GM19372 (cell line): ENCODE measurements at regions not wholly inside any gene's neighbourhood (a gene's known extent, or its start where the extent isn't known, plus 50 kb on each side); places are given as distances from the start of the nearest gene placed in this dataset.

Source experiments
- ATAC-seq: cut with Tn5 transposase; IDR thresholded peaks from one replicate; pipeline ENCODE4 v1.9.1; 2021; ENCODE audit warnings: mild to moderate bottlenecking, low read depth, moderate library complexity; ENCODE audit not compliant: unreplicated experiment

DNA sequence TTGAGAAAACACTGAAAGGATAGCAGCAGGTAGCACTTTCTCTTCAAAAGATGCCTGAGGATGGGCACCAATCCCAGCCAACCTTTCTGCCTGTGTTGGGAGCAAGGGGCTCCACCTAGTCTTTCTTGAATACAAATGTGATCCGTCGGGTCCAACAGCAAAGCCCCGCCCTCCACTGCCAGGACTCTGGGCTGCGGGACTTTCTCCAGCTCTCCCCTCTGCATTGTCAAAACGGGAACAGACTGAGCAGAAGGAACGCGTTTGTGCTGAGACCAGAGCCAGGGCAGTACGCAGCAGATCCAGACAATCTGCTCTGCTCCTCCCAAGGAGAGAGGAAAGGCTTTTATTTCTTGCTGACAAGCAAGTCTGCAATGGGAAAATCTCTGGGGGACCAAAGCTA lies 139.7 kb downstream of the SEC61B start:
- ATAC-seq: no peak

DNA sequence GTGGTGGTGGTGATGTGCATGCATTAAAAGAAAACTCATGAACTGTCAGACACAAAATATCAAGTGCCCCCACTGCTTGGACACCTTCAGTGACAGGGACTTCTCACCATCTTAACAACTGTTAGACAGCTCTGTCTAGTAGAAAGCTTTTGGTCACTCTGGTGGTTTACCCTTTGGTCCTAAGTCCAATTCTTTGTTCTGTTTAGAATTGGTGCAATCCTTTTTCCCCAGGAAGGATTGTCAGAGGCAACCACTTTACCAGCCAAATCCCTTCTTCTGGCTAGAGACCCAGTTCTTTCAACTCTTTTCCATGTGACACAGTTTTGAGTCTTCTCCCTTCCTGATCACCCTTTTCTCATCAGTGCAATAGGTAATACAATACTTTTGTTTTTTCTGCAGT lies 140.2 kb downstream of the SEC61B start:
- ATAC-seq: no peak

GRCh38 chr9:99363509-99363908 lies 141.4 kb downstream of the SEC61B start:
- no peak for ATAC-seq

DNA sequence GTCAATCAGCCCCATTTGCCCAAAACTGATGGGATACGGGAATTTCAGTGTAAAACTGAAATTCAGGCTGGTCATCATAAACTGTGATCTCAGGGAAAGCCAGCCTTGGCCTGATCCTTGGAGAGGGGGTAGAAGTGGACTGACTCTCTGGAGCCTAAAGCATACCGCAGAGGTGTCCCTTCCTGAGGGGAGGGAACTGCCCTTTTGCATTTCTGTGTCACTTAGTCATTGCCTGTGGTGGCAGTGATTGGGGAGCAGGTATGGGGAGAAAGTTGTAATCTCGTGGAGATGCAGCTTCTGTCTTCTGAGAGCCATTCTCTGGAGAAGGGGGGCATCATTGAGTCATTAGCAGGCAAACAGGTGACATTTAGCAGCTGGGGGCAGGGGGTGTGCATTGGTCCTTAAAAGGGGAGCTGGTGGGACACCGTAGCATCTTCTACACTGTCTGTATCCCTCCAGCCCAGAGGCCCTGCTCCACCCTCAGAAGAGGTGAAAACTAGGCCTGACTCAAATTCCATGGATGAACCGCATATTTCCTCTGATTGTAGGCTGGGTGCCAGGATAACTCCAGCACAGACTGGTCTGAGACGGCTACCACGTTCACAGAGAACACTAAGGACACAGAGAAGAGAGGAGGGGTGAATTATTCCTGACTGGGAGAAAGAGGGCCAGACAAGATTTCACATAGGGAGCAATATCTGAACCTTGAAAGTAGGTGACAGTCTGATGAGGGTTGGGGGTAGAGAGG lies 143.3 kb downstream of the SEC61B start:
- no peak for ATAC-seq

GRCh38 chr9:99366183-99366582 lies 144.1 kb downstream of the SEC61B start:
- no peak for ATAC-seq

GRCh38 chr9:99366621-99367020 lies 144.5 kb downstream of the SEC61B start:
- no peak for ATAC-seq

DNA sequence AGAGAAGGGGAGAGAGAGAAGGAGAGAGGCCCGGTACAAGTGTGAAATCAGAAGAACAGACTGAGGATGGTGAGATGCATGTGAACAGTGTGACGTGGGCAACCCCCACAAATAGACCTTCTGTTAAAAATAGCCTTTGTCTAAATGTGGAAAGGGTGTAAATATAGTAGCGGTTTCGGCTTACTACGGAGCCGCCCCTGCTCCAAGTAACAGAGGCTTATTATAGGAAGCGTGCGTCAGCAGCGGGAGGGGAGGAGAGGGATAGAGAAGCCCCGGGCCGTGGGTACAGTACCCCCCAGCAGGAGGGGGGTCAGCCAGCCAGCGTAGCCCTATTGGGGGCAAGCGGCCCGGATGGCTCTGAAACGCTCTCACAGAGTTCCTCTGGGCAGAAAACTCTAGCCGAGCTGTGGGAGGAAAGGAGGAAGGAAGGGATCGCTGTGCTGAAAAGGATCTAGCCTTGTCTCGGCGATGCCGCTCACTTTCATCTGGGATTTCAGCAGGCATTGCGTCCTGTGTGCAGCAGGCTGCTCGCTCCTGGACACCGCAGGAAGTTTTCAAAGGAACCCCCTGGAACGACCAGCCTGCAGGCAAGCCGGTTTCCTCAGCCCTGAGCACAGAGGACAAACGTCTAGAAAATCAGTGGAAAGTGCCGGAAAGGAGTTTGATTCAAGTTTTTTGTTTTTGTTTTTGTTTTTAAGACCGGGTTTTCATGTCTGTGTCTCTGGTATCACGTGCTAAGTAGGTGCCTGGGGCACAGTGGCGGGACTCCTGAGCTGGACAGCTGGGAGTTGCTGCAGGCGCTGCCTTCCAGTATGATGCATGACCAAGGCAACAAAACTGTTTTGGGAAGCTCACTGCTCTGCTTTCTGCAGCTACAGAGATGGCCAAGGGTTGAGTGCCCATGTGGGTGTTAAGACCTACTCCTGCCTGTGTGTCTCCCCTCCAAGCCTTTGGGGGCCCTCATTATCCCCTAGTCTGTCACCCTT lies 146.6 kb downstream of the SEC61B start:
- no peak for ATAC-seq

- ATAC-seq: no peak
Observed at GRCh38 chr9:99369327-99369722, 147.2 kb downstream of the SEC61B start.

GRCh38 chr9:99370376-99370775 lies 148.3 kb downstream of the SEC61B start:
- ATAC-seq: no peak

GRCh38 chr9:99371376-99371775 lies 149.3 kb downstream of the SEC61B start:
- ATAC-seq: no peak

DNA sequence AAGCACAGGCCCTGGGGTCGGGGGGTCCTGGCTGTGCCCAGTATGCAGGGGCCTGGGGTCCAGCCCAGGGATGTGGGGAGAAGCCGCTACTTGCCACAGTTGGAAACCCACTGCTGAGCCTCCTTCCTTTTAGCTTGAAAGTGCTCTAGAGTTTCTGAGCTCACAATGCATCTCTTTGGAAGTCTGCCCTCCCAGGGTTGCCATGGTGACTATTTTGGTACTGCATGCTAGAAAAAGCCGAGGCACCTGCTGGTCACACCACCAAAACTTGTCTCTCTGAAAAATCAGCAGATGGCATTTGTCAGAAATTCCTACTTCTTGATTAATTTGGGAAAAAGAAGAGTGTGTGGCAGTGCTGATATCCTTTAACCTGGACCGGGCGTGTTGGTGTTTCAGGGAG lies 151.8 kb downstream of the SEC61B start:
- ATAC-seq: no peak

DNA sequence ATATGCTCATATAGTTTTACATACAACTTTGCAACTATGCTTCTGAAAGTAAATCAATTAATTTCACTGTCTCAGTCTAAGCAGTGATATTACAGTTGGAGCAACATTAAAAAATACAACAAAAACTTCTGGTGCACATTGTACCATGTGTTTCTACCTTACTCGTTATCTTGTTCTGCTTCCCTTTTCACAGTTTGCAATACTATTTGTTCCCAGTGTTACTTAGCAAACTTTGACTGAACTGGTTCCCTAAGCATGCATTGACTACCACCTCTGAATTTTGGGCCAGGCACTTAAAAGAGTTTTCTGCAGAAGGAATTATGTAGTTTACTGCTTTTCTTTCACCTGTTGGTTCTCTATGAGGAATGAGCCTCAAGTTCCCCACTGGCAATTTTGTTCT lies 152.7 kb downstream of the SEC61B start:
- no peak for ATAC-seq

- ATAC-seq: no peak
Observed at GRCh38 chr9:99375481-99375880, 153.4 kb downstream of the SEC61B start.

DNA sequence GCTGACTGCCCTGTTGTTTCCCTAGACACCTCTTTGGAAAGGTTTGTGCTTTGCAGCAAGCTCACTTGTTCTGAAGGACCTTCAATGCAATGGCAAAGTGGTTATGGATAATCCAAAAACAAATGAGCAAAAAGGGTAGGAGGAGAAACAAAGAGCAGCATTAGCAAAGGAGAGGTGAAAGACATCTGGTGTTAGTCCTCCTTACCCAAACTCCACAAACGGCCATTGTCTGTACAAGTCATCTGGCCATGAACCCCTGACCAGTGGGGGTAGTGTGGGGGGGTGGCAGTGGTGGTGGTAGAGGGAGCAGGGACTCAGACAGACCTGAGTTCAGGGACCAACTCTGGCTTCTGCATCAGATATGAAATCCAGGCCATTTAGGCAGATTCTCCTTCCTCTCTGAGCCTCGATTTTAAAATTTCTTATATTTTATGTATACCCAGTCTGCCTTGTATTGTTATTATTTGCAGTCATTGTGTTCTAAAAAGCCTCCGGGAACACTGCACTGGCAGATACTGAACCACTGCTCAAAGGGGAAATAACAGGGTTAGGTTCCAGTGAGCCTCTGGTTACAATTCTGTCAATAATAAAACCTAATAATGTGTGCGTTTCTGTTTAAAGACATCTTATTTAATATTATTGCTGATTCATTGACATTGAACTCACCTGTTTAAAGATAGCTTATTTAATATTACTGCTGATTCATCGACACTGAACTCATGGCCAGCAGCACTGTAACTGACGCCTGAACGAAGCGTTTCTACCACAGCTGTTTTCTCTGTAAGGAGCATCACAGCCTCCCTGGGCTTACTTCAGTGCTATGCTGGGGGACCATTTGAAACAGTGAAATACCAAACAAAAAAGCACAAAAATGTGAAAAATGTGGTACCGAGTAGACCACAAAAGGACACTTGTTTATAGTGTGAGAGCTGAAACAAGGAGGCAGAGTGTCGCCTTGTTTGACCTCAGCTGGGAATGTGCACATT lies 156.0 kb downstream of the SEC61B start:
- no peak for ATAC-seq

DNA sequence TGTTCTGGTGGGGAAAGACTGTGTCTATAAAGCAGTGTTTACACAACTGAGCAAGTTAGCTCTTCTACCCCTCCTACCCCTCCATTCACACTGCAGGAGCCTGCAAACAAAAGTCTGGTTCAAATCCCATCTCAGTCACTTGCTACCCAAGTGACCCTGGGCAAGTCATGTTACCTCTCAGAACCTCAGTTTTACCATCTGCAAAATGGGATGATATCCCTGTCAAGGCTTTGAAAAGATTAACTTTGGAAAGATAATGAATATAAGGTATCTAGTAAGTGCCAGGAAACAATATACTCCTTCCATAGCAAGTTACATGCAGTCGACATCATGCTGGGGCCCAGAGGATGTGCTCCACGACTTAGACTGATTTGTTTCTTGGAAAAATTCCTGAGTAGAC lies 161.5 kb downstream of the SEC61B start:
- ATAC-seq: no peak

GRCh38 chr9:99385215-99385614 lies 163.1 kb downstream of the SEC61B start:
- no peak for ATAC-seq

DNA sequence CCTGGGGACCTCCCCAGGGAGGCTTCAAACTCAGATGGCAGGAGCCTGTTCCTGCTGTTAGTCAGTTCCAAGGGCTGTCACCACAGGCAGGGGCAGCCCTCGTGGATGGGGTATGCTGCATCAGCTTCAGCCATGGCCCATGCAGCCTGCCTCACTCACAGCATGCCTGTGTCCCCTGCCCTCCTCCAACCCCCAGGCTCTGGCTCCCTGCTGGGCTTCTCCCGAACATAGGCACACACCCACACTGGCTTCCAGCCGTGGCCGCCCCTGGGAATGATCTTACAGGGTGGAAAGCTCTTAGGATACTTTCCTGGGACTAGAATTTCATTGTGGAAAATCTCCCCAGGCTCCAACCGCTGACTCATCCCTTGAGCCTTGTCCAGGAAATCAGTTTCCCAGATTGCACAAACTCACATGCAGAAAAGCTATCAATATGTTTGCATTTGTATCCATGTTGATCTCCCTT lies 163.8 kb downstream of the SEC61B start:
- ATAC-seq: no peak

- no peak for ATAC-seq
Observed at GRCh38 chr9:99387431-99387830, 165.3 kb downstream of the SEC61B start.

- no peak for ATAC-seq
Observed at GRCh38 chr9:99389087-99390033, 167.3 kb downstream of the SEC61B start.
